ENCODE measurements at regions not wholly inside any gene's neighbourhood (a gene's known extent, or its start where the extent isn't known, plus 50 kb on each side); places are given as distances from the start of the nearest gene placed in this dataset.

GRCh38 chr2:157191186-157191585 lies 66.3 kb upstream of the GALNT5 start:
- DNase-seq (ENCODE audit: low spot score), result no peak
- H3K27me3 ChIP-seq (replicated peaks; ENCODE audit: insufficient read depth), result no peaks in the 10 kb centered on the region
- H3K4me1 ChIP-seq (ENCODE audit: control insufficient read depth in 1 of 2, low read depth in 2 of 2), result no peaks in the 10 kb centered on the region
- H3K4me3 ChIP-seq, result no peak overlapping the region
- no peaks in the 10 kb centered on the region for H3K9me3 ChIP-seq
- H3K36me3 ChIP-seq, result no peaks in the 10 kb centered on the region
- TF ChIP-seq, protein P1, sequence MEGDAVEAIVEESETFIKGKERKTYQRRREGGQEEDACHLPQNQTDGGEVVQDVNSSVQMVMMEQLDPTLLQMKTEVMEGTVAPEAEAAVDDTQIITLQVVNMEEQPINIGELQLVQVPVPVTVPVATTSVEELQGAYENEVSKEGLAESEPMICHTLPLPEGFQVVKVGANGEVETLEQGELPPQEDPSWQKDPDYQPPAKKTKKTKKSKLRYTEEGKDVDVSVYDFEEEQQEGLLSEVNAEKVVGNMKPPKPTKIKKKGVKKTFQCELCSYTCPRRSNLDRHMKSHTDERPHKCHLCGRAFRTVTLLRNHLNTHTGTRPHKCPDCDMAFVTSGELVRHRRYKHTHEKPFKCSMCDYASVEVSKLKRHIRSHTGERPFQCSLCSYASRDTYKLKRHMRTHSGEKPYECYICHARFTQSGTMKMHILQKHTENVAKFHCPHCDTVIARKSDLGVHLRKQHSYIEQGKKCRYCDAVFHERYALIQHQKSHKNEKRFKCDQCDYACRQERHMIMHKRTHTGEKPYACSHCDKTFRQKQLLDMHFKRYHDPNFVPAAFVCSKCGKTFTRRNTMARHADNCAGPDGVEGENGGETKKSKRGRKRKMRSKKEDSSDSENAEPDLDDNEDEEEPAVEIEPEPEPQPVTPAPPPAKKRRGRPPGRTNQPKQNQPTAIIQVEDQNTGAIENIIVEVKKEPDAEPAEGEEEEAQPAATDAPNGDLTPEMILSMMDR (IDR thresholded peaks at IDR 0.05), result no peak
- ATAC-seq (ENCODE audit: insufficient number of reproducible peaks, low FRiP score, low read depth), result no peak
- H3K27ac ChIP-seq, result no peak overlapping the region

DNA sequence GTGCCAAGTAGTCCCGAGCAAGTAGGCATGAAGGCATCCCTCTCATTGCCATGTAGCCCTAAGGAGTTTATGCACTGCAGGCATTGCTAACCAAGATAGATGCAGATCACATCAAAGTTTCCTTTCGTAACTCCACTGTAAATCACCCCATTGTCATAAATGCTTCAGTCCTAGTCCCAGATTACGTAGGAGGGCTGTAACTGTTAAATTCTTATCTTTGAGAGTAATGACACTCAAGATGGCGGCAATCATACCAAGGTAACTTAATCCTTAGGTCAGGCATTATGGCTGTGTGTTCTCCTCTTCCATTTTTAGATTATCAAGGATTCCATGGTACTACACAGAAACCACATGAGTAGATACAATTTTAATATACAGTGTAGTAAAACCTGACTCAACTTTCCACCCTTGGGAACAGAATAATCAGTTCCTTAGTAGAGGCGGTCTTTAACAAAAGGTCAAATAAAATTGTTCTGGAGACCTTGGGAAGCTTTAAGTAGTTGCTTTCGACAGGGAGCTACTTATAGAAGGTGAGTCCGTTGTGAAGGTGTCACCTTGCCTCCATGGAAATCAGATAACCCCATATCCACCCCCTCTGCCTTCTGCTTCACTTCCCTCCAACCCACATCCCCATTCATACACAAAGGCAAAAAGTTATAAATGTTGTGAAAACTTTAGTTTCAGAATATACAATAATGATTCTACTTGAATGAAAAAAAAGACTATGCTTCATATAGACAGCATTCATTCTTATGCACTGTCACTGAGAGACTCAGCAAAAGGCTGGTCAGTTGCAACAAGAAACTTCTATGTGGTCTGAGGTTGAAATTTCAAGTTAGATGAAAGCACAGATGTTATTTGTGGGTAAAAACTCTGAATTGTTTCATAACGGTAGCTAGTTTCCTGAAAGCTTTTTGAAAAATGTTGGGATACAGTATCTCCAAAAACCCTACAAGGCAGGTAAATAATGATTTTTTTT lies 64.8 kb upstream of the GALNT5 start:
- no peak overlapping the region for H3K4me3 ChIP-seq
- no peak for DNase-seq (ENCODE audit: low spot score)
- ATAC-seq (ENCODE audit: insufficient number of reproducible peaks, low FRiP score, low read depth), result no peak
- TF ChIP-seq, protein P1 (IDR thresholded peaks at IDR 0.05), result no peak
- H3K27me3 ChIP-seq (replicated peaks; ENCODE audit: insufficient read depth), result no peaks in the 10 kb centered on the region
- H3K27ac ChIP-seq, result no peak overlapping the region
- no peaks in the 10 kb centered on the region for H3K36me3 ChIP-seq
- no peaks in the 10 kb centered on the region for H3K4me1 ChIP-seq (ENCODE audit: control insufficient read depth in 1 of 2, low read depth in 2 of 2)
- H3K9me3 ChIP-seq, result no peaks in the 10 kb centered on the region

DNA sequence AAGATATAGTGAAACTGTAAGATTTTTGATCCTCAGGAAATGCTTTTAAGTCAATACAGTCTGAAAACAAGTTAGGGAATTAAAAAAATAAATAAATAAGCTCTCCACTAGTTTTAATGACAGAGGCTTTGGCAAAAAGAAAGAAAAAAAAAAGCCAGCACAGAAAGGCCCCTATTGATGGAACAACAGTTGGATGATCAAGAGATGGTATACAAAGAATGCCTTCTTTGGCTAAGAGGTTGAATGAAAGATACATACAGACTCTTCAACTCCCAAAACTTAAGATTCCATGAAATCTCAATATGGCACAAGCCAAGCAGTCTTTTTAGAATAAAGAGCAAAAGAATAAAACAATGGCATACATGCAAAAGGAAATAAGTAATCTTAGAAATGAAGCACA lies 64.0 kb upstream of the GALNT5 start:
- H3K9me3 ChIP-seq, result no peaks in the 10 kb centered on the region
- no peak overlapping the region for H3K4me3 ChIP-seq
- H3K4me1 ChIP-seq (ENCODE audit: control insufficient read depth in 1 of 2, low read depth in 2 of 2), result no peaks in the 10 kb centered on the region
- TF ChIP-seq, protein P1 (IDR thresholded peaks at IDR 0.05), result no peak
- H3K27ac ChIP-seq, result no peak overlapping the region
- DNase-seq (ENCODE audit: low spot score) (no peak), ATAC-seq (ENCODE audit: insufficient number of reproducible peaks, low FRiP score, low read depth) (no peak)
- no peaks in the 10 kb centered on the region for H3K36me3 ChIP-seq
- no peaks in the 10 kb centered on the region for H3K27me3 ChIP-seq (replicated peaks; ENCODE audit: insufficient read depth)

GRCh38 chr2:157194097-157194688 lies 63.3 kb upstream of the GALNT5 start:
- TF ChIP-seq, protein P1 (IDR thresholded peaks at IDR 0.05), result peak; percentile 61
- Histone ChIP-seq H3K4me1 (ENCODE audit: control insufficient read depth in 1 of 2, low read depth in 2 of 2) (no peaks in the 10 kb centered on the region), H3K9me3 (no peaks in the 10 kb centered on the region), H3K27me3 (replicated peaks; ENCODE audit: insufficient read depth) (no peaks in the 10 kb centered on the region), H3K27ac (no peak overlapping the region), H3K4me3 (no peak overlapping the region), H3K36me3 (no peaks in the 10 kb centered on the region)
- DNase-seq (ENCODE audit: low spot score) (no peak), ATAC-seq (ENCODE audit: insufficient number of reproducible peaks, low FRiP score, low read depth) (no peak)

DNA sequence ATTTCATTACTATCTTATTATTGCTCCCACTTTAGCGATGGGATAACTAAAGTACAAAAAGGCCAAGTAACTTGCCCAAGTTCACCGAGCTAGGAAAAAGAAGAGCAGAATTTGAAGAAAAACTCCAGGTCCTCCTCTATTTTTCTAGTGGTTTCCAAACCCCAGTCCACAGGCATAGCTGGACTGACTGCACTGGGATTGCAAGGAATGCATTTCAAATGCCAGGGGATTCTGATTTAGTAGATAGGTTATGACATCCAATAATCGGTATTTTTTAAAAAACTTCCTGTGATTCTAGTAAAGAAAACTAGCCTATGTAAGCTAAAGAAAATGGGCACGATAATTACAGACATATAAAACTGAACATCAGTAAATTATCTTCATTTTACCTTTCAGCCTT lies 62.7 kb upstream of the GALNT5 start:
- H3K4me1 ChIP-seq (ENCODE audit: control insufficient read depth in 1 of 2, low read depth in 2 of 2), result no peaks in the 10 kb centered on the region
- no peak overlapping the region for H3K4me3 ChIP-seq
- no peak for ATAC-seq (ENCODE audit: insufficient number of reproducible peaks, low FRiP score, low read depth)

More for the DNA sequence above, 62.7 kb upstream of the GALNT5 start:
- Histone ChIP-seq H3K36me3 (no peaks in the 10 kb centered on the region), H3K27ac (no peak overlapping the region), H3K27me3 (replicated peaks; ENCODE audit: insufficient read depth) (no peaks in the 10 kb centered on the region), H3K9me3 (no peaks in the 10 kb centered on the region)
- TF ChIP-seq, protein P1 (IDR thresholded peaks at IDR 0.05), result no peak
- DNase-seq (ENCODE audit: low spot score), result no peak

All from thoracic aorta (tissue), 2 donors.